Endometrium (tissue), 2 donors: ENCODE measurements at regions not wholly inside any gene's neighbourhood (a gene's known extent, or its start where the extent isn't known, plus 50 kb on each side); places are given as distances from the start of the nearest gene placed in this dataset.
"Not testable (repeated sequence)": the region's sequence is repeated elsewhere in the genome, so short reads cannot be mapped to it uniquely, and the experiment has no call there.

Experiments
- FAIRE-seq: peaks from 2 replicates; lab custom pipeline; 2012; peaks lifted over from hg19 to GRCh38; lab: Jason Lieb, UNC
- donor health status: control.
- donor health status: control.

GRCh38 chr4:84379917-84380641 is 119.0 kb downstream of the NKX6-1 start:
- no peak for FAIRE-seq

GRCh38 chr4:84378983-84379382 is 120.1 kb downstream of the NKX6-1 start:
- FAIRE-seq, result no peak

- FAIRE-seq, result no peak
These were observed 120.7 kb downstream of the NKX6-1 start for GRCh38 chr4:84378356-84378755.

GRCh38 chr4:84366907-84367306 is 132.2 kb downstream of the NKX6-1 start:
- no peak for FAIRE-seq

- no peak for FAIRE-seq
These were observed 132.9 kb downstream of the NKX6-1 start for GRCh38 chr4:84366161-84366560.

- no peak for FAIRE-seq
These were observed 136.0 kb downstream of the NKX6-1 start for GRCh38 chr4:84362896-84363655.

- no peak for FAIRE-seq
These were observed 156.9 kb downstream of the NKX6-1 start for GRCh38 chr4:84342161-84342560.

- no peak for FAIRE-seq
These were observed 157.5 kb downstream of the NKX6-1 start for GRCh38 chr4:84341559-84341958.

- no peak for FAIRE-seq
These were observed 160.7 kb downstream of the NKX6-1 start for GRCh38 chr4:84338367-84338766.

GRCh38 chr4:84336964-84337705 is 162.0 kb downstream of the NKX6-1 start:
- FAIRE-seq, result no peak

GRCh38 chr4:84327526-84327925 is 171.6 kb downstream of the NKX6-1 start:
- FAIRE-seq, result no peak

- no peak for FAIRE-seq
These were observed 173.5 kb downstream of the NKX6-1 start for GRCh38 chr4:84325625-84326024.

- no peak for FAIRE-seq
These were observed 174.5 kb downstream of the NKX6-1 start for GRCh38 chr4:84324303-84325245.

GRCh38 chr4:84319124-84319523 is 180.0 kb downstream of the NKX6-1 start:
- no peak for FAIRE-seq

GRCh38 chr4:84317513-84317912 is 181.6 kb downstream of the NKX6-1 start:
- FAIRE-seq, result no peak

- no peak for FAIRE-seq
These were observed 186.6 kb downstream of the NKX6-1 start for GRCh38 chr4:84312426-84313012.

GRCh38 chr4:84309191-84309590 is 189.9 kb downstream of the NKX6-1 start:
- no peak for FAIRE-seq

GRCh38 chr4:84298719-84299254 is 200.3 kb downstream of the NKX6-1 start:
- not testable (repeated sequence) for FAIRE-seq

- no peak for FAIRE-seq
These were observed 200.9 kb downstream of the NKX6-1 start for GRCh38 chr4:84298023-84298718.

GRCh38 chr4:84291969-84292368 is 207.1 kb downstream of the NKX6-1 start:
- no peak for FAIRE-seq
